ENCODE measurements at regions not wholly inside any gene's neighbourhood (a gene's known extent, or its start where the extent isn't known, plus 50 kb on each side); places are given as distances from the start of the nearest gene placed in this dataset.

GRCh38 chr12:107207931-107208525 lies 114.7 kb upstream of the CRY1 start:
- in situ Hi-C loops (cut with MboI): no loop called here
- no peak overlapping the region for H3K27ac ChIP-seq (ENCODE audit: extremely low read depth, low read depth, low read length)
- intact Hi-C loops (cut with micrococcal nuclease): no loop called here
- H3K4me3 ChIP-seq: no peak overlapping the region
- POLR2A ChIA-PET: no interaction called here
- no peak overlapping the region for H2AFZ ChIP-seq (ENCODE audit: low read depth, low read length)
- no peak for DNase-seq (ENCODE audit: extremely low read depth in 1 of 4, low spot score in 3 of 4)
- FAIRE-seq: no peak
- no peaks in the 10 kb centered on the region for H3K27me3 ChIP-seq (ENCODE audit: control insufficient read depth in 2 of 2, insufficient read depth in 2 of 2, low read length in 2 of 2)
- CTCF ChIA-PET (ENCODE audit: low intra/inter-chr PET ratio): no interaction called here
- no peaks in the 10 kb centered on the region for H3K79me2 ChIP-seq (ENCODE audit: control insufficient read depth, insufficient read depth, low read length)
- no peaks in the 10 kb centered on the region for H3K36me3 ChIP-seq (ENCODE audit: control insufficient read depth, insufficient read depth, low read length)
- no peak overlapping the region for H3K9ac ChIP-seq (ENCODE audit: insufficient read depth in 1 of 2, low read depth in 2 of 2, low read length in 2 of 2)
- WGBS (ENCODE audit: insufficient coverage, low coverage, missing lambda C conversion rate): 0% methylated on average over 4 of the region's 4 CpGs
- BruUV-seq (replicated peaks): no TSS peak
- no peaks in the 10 kb centered on the region for H3K9me3 ChIP-seq (replicated peaks; ENCODE audit: control insufficient read depth, insufficient read depth, low read depth, low read length)
- H3K4me2 ChIP-seq (ENCODE audit: insufficient read depth, low read length): no peak overlapping the region
- no peaks in the 10 kb centered on the region for H4K20me1 ChIP-seq (replicated peaks; ENCODE audit: control insufficient read depth, insufficient read depth, low read length)
- H3K4me1 ChIP-seq (replicated peaks in 1 of 2; ENCODE audit: control insufficient read depth in 2 of 2, insufficient read depth in 2 of 2, low read length in 2 of 2): no peaks in the 10 kb centered on the region
- no peaks in the 10 kb centered on the region for H3K9me1 ChIP-seq (ENCODE audit: control insufficient read depth, insufficient read depth, low read length)
- ATAC-seq: no peak
- no peak for TF ChIP-seq POLR2B (IDR thresholded peaks at IDR 0.05; ENCODE audit: low read depth, partially characterized antibody)
- TF ChIP-seq YY1 (IDR thresholded peaks at IDR 0.05; ENCODE audit: borderline replicate concordance in 1 of 3, control insufficient read depth in 1 of 3, extremely low read depth in 1 of 3, insufficient read depth in 3 of 3, insufficient read length in 1 of 3, insufficient replicate concordance in 2 of 3, low read depth in 1 of 3, low read length in 2 of 3): no peak
- TF ChIP-seq HMGN3 (IDR thresholded peaks at IDR 0.05; ENCODE audit: borderline replicate concordance, extremely low read depth, insufficient read length, low read depth, low read length): no peak
- TF ChIP-seq ZSCAN29 (IDR thresholded peaks at IDR 0.05): no peak
- no peak for TF ChIP-seq RFX7 (CRISPR knock-in tag; IDR thresholded peaks at IDR 0.05)
- TF ChIP-seq GATAD2B (IDR thresholded peaks at IDR 0.05; ENCODE audit: borderline replicate concordance): no peak
- no peak for TF ChIP-seq ZNF280B (CRISPR knock-in tag; IDR thresholded peaks at IDR 0.05)
- TF ChIP-seq ZNF717 (CRISPR knock-in tag; IDR thresholded peaks at IDR 0.05): no peak
- no peak for TF ChIP-seq MCM5 (IDR thresholded peaks at IDR 0.05; ENCODE audit: low read depth)
- TF ChIP-seq CEBPB (tag; IDR thresholded peaks at IDR 0.05): no peak
- TF ChIP-seq REST (IDR thresholded peaks at IDR 0.05; ENCODE audit: borderline replicate concordance): no peak
- no peak for TF ChIP-seq REST (CRISPR knock-in tag; IDR thresholded peaks at IDR 0.05; ENCODE audit: low read depth)
